ENCODE measurements at regions not wholly inside any gene's neighbourhood (a gene's known extent, or its start where the extent isn't known, plus 50 kb on each side); places are given as distances from the start of the nearest gene placed in this dataset.

DNA sequence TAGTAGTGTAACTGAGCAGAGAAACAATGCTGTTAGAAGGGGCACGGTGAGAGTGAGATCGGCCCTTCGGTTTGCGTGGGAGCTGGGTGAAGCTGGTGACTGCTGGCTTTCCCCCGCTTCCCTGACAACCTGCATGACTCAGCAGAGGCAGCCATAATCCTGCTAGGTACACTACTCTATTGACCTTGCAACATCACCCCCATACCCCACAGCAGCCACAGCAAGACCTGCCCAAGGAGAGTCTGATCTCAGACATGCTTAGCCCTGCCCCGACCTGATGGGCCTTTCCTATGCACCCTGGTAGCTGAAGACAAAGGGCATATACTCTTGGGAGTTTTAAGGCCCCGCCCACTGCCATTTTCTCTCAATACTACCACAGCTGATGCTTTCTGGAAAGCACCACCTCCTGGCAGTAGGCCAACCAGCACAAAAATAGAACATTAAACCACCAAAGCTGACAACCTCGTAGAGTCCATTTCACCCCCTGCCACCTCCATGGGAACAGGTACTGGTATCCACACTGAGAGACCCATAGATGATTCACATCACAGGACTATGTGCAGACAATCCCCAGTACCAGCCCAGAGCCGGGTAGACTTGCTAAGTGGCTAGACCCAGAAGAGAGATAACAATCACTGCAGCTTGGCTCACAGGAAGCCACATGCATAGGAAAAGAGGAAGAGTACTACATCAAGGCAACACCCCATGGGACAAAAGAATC lies 75.9 kb upstream of the RGS6 start:
- Histone ChIP-seq H3K4me1 (ENCODE audit: insufficient read depth, low read length) (peaks cover 4% of the 10 kb centered on the region), H4K20me1 (ENCODE audit: control insufficient read depth, insufficient read depth, insufficient read length) (no peaks in the 10 kb centered on the region), H4K91ac (ENCODE audit: insufficient read length, low read depth, low read length) (no peak overlapping the region), H4K5ac (ENCODE audit: insufficient read length, low read depth, low read length) (no peak overlapping the region), H3K56ac (ENCODE audit: insufficient read length, low read depth, low read length) (no peak overlapping the region), H3K4ac (ENCODE audit: low read depth, low read length) (no peak overlapping the region), H2BK5ac (ENCODE audit: insufficient read length, low read length) (no peak overlapping the region), H3T11ph (ENCODE audit: low read length) (no peak overlapping the region), H3K27ac (ENCODE audit: insufficient read length, low read depth, low read length) (no peak overlapping the region), H2AFZ (ENCODE audit: low read length) (no peak overlapping the region), H3K14ac (ENCODE audit: insufficient read depth, low read length) (no peak overlapping the region), H3K23me2 (ENCODE audit: insufficient read length, low read depth, low read length, poor library complexity, severe bottlenecking) (peaks cover 2% of the 10 kb centered on the region), H3K23ac (ENCODE audit: insufficient read length, low read depth, low read length) (no peak overlapping the region), H3K27me3 (ENCODE audit: insufficient read depth, low read length) (no peaks in the 10 kb centered on the region), H3K4me2 (ENCODE audit: insufficient read depth, insufficient read length, low read length) (no peak overlapping the region), H4K8ac (replicated peaks; ENCODE audit: insufficient read length, low read depth, low read length) (no peak overlapping the region), H3K9me3 (ENCODE audit: control insufficient read depth, low read depth, low read length) (peaks cover 16% of the 10 kb centered on the region), H3K79me2 (ENCODE audit: insufficient read depth, low read length) (no peaks in the 10 kb centered on the region), H2BK20ac (ENCODE audit: low read depth, low read length, poor library complexity, severe bottlenecking) (no peak overlapping the region), H3K18ac (ENCODE audit: insufficient read length, low read depth, low read length) (no peak overlapping the region), H3K79me1 (ENCODE audit: insufficient read depth, low read depth, low read length, poor library complexity, severe bottlenecking) (no peaks in the 10 kb centered on the region), H2BK120ac (ENCODE audit: low read depth, low read length, poor library complexity, severe bottlenecking) (no peak overlapping the region), H2BK15ac (ENCODE audit: low read depth, low read length) (no peak overlapping the region), H2BK12ac (ENCODE audit: insufficient read length, low read depth, low read length) (no peak overlapping the region), H2AK5ac (ENCODE audit: insufficient read length, low read length) (no peak overlapping the region), H3K9ac (ENCODE audit: extremely low read depth, insufficient read length, low read length) (no peak overlapping the region)
- TF ChIP-seq, protein P1, sequence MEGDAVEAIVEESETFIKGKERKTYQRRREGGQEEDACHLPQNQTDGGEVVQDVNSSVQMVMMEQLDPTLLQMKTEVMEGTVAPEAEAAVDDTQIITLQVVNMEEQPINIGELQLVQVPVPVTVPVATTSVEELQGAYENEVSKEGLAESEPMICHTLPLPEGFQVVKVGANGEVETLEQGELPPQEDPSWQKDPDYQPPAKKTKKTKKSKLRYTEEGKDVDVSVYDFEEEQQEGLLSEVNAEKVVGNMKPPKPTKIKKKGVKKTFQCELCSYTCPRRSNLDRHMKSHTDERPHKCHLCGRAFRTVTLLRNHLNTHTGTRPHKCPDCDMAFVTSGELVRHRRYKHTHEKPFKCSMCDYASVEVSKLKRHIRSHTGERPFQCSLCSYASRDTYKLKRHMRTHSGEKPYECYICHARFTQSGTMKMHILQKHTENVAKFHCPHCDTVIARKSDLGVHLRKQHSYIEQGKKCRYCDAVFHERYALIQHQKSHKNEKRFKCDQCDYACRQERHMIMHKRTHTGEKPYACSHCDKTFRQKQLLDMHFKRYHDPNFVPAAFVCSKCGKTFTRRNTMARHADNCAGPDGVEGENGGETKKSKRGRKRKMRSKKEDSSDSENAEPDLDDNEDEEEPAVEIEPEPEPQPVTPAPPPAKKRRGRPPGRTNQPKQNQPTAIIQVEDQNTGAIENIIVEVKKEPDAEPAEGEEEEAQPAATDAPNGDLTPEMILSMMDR (conservative IDR thresholded peaks at IDR 0.05): no peak
- peaks cover 55 to 75% of the 10 kb centered on the region in 2 experiments for H3K9me3 Mint-ChIP-seq
- H3K36me3 Mint-ChIP-seq (ENCODE audit: insufficient read depth in 1 of 3, low read depth in 3 of 3): peaks cover 27 to 84% (median 83%) of the 10 kb centered on the region in 3 experiments
- no peak overlapping the region for H3K4me3 Mint-ChIP-seq
- peaks cover 15% of the 10 kb centered on the region for H3K27me3 Mint-ChIP-seq (ENCODE audit: low read depth)
- H3K4me1 Mint-ChIP-seq: peaks cover 8 to 11% of the 10 kb centered on the region in 2 experiments; a peak in 3 of 4 replicates
- H3K27ac Mint-ChIP-seq: peak overlapping the region in 1 of 3 experiments; percentile 36; a peak in 2 of 7 replicates
- no CpG with 5 or more reads among the region's 9 CpGs for WGBS (ENCODE audit: extremely low coverage, insufficient read length, low lambda C conversion rate)
- DNase-seq: no peak
